Testis (tissue), 2 donors: ENCODE measurements at regions not wholly inside any gene's neighbourhood (a gene's known extent, or its start where the extent isn't known, plus 50 kb on each side); places are given as distances from the start of the nearest gene placed in this dataset.
"Not testable (repeated sequence)": the region's sequence is repeated elsewhere in the genome, so short reads cannot be mapped to it uniquely, and the experiment has no call there.

Experiments used
- CTCF ChIP-seq, 3 experiments: fragments of 450-650 bp in 2 of 3; fragments of 200-600 bp in 1 of 3; sonication (generic) in 1 of 3; IDR thresholded peaks; one replicate each; pipeline ENCODE4 v1.5.1; 2016 to 2019; ENCODE audit warnings: antibody characterized with exemption in 3 of 3, mild to moderate bottlenecking in 2 of 3, moderate library complexity in 1 of 3
- POLR2A ChIP-seq: fragments of 450-650 bp; IDR thresholded peaks from one replicate; pipeline ENCODE4 v1.6.1; 2017; ENCODE audit warnings: antibody characterized with exemption, mild to moderate bottlenecking, moderate library complexity

- not testable (repeated sequence) for TF ChIP-seq POLR2A; CTCF (IDR thresholded peaks at IDR 0.05)
These were observed 115.9 kb upstream of the MYCN start for GRCh38 chr2:15824467-15824866.
